Body of pancreas (tissue), 4 donors: ENCODE measurements at regions not wholly inside any gene's neighbourhood (a gene's known extent, or its start where the extent isn't known, plus 50 kb on each side); places are given as distances from the start of the nearest gene placed in this dataset.

Experiments used
- POLR2A ChIP-seq, 3 donors: fragments of 450-650 bp; IDR thresholded peaks; one replicate each; pipeline ENCODE4 v1.6.1; 2016; ENCODE audit warnings: antibody characterized with exemption in 3 of 3, mild to moderate bottlenecking in 2 of 3
- TF ChIP-seq, protein P1 (sequence below), 7 experiments: fragments of 450-650 bp in 4 of 7; fragments of 200-600 bp in 3 of 7; sonication (generic) in 3 of 7; IDR thresholded peaks; one replicate each; pipeline ENCODE4 v1.5.1; 2016 to 2019; ENCODE audit warnings: antibody characterized with exemption in 7 of 7

DNA sequence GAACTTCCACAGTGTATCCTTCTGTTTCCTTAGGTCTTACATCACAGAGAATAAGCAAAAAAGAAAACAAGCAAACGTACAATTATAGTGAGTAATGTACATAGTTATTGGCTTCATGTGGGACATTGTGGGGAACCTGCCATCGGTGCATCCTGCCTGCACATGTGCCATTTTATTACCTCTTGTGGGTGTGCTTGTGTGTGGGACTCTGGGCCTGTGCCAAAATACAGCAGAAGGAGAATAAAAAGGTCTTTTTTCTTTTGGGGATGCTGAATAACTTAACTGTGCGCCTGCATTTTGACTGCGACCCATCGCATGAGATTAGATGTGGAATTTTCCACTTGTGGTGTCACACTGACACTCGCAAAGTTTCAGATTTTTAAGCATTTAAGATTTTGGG, 169.6 kb upstream of the DCBLD2 start:
- TF ChIP-seq, protein P1, sequence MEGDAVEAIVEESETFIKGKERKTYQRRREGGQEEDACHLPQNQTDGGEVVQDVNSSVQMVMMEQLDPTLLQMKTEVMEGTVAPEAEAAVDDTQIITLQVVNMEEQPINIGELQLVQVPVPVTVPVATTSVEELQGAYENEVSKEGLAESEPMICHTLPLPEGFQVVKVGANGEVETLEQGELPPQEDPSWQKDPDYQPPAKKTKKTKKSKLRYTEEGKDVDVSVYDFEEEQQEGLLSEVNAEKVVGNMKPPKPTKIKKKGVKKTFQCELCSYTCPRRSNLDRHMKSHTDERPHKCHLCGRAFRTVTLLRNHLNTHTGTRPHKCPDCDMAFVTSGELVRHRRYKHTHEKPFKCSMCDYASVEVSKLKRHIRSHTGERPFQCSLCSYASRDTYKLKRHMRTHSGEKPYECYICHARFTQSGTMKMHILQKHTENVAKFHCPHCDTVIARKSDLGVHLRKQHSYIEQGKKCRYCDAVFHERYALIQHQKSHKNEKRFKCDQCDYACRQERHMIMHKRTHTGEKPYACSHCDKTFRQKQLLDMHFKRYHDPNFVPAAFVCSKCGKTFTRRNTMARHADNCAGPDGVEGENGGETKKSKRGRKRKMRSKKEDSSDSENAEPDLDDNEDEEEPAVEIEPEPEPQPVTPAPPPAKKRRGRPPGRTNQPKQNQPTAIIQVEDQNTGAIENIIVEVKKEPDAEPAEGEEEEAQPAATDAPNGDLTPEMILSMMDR (IDR thresholded peaks at IDR 0.05): no peak
- TF ChIP-seq POLR2A (IDR thresholded peaks at IDR 0.05): no peak
